Suprapubic skin (tissue), 4 donors: ENCODE measurements at regions not wholly inside any gene's neighbourhood (a gene's known extent, or its start where the extent isn't known, plus 50 kb on each side); places are given as distances from the start of the nearest gene placed in this dataset.
"Not testable (repeated sequence)": the region's sequence is repeated elsewhere in the genome, so short reads cannot be mapped to it uniquely, and the experiment has no call there.

Experiments used
- DNase-seq, 2 donors: peaks; one replicate each; pipeline ENCODE4 v3.0.0-alpha.2; 2019; ENCODE audit warnings: low spot score in 2 of 2
- H3K27ac ChIP-seq: fragments of 200-600 bp; sonication (generic); one replicate; pipeline ENCODE4 v1.5.1; 2019
- H3K27me3 ChIP-seq: fragments of 200-600 bp; sonication (generic); one replicate; pipeline ENCODE4 v1.5.1; 2019
- H3K36me3 ChIP-seq: fragments of 200-600 bp; sonication (generic); one replicate; pipeline ENCODE4 v1.5.1; 2019
- H3K4me1 ChIP-seq: fragments of 200-600 bp; sonication (generic); one replicate; pipeline ENCODE4 v1.5.1; 2019
- H3K4me3 ChIP-seq: fragments of 200-600 bp; sonication (generic); one replicate; pipeline ENCODE4 v1.5.1; 2019; ENCODE audit warnings: mild to moderate bottlenecking
- H3K9me3 ChIP-seq: fragments of 200-600 bp; sonication (generic); one replicate; pipeline ENCODE4 v1.5.1; 2019
- CTCF ChIP-seq, 2 donors: fragments of 200-600 bp in 1 of 2; fragments of 450-650 bp in 1 of 2; sonication (generic) in 1 of 2; IDR thresholded peaks; one replicate each; pipeline ENCODE4 v1.5.1; 2016 to 2019; ENCODE audit warnings: antibody characterized with exemption in 2 of 2, mild to moderate bottlenecking in 1 of 2, moderate library complexity in 1 of 2
- EP300 ChIP-seq: sonication (generic); formaldehyde crosslinking; IDR thresholded peaks from one replicate; pipeline ENCODE4 v1.6.1; 2017; ENCODE audit warnings: antibody characterized with exemption
- POLR2A ChIP-seq, 2 donors: fragments of 450-650 bp; IDR thresholded peaks; one replicate each; pipeline ENCODE4 v1.6.1; 2017; ENCODE audit warnings: antibody characterized with exemption in 2 of 2, mild to moderate bottlenecking in 2 of 2, moderate library complexity in 2 of 2
- POLR2AphosphoS5 ChIP-seq, 3 donors: sonication (generic); formaldehyde crosslinking; IDR thresholded peaks; one replicate each; pipeline ENCODE4 v1.6.1; 2017; ENCODE audit warnings: antibody characterized with exemption in 3 of 3
- WGBS: methylation state at CpG from one replicate; pipeline ENCODE4 v1.1.5; 2018; 5-methylcytosine and 5-hydroxymethylcytosine counted together

GRCh38 chr11:106551744-106552673, 466.3 kb downstream of the GUCY1A2 start:
- no peaks in the 10 kb centered on the region for H3K36me3 ChIP-seq
- WGBS = 96% methylated on average over 3 of the region's 13 CpGs
- no peak overlapping the region for H3K4me3 ChIP-seq
- no peak overlapping the region for H3K27ac ChIP-seq
- DNase-seq = no peak
- H3K4me1 ChIP-seq = no peaks in the 10 kb centered on the region
- H3K9me3 ChIP-seq = no peaks in the 10 kb centered on the region
- no peak for TF ChIP-seq EP300
- no peaks in the 10 kb centered on the region for H3K27me3 ChIP-seq

- H3K4me3 ChIP-seq = no peak overlapping the region
- no peaks in the 10 kb centered on the region for H3K9me3 ChIP-seq
- TF ChIP-seq CTCF (IDR thresholded peaks at IDR 0.05) (no peak), POLR2A (IDR thresholded peaks at IDR 0.05) (no peak), EP300 (no peak), POLR2AphosphoS5 (IDR thresholded peaks at IDR 0.05) (no peak)
- no peak overlapping the region for H3K27ac ChIP-seq
- H3K4me1 ChIP-seq = no peaks in the 10 kb centered on the region
- WGBS = 91% methylated on average over 6 of the region's 6 CpGs
- H3K27me3 ChIP-seq = no peaks in the 10 kb centered on the region
- no peaks in the 10 kb centered on the region for H3K36me3 ChIP-seq
- DNase-seq = no peak
Measured at GRCh38 chr11:106552694-106553203, 465.5 kb downstream of the GUCY1A2 start.

- Histone ChIP-seq H3K4me3 (no peak overlapping the region), H3K4me1 (no peaks in the 10 kb centered on the region), H3K9me3 (no peaks in the 10 kb centered on the region), H3K27ac (no peak overlapping the region), H3K36me3 (no peaks in the 10 kb centered on the region), H3K27me3 (no peaks in the 10 kb centered on the region)
- WGBS = 92% methylated on average over 2 of the region's 6 CpGs
- no peak for TF ChIP-seq POLR2AphosphoS5 (IDR thresholded peaks at IDR 0.05)
- no peak for TF ChIP-seq POLR2A (IDR thresholded peaks at IDR 0.05)
- no peak for TF ChIP-seq CTCF (IDR thresholded peaks at IDR 0.05)
- DNase-seq = peak in 1 of 2 donors; percentile 55
Measured at GRCh38 chr11:106553304-106553703, 465.0 kb downstream of the GUCY1A2 start.

- not testable (repeated sequence) for H3K4me3 ChIP-seq, H3K27ac ChIP-seq, H3K4me1 ChIP-seq, H3K27me3 ChIP-seq, H3K36me3 ChIP-seq, H3K9me3 ChIP-seq, DNase-seq
- 87% methylated on average over 13 of the region's 13 CpGs for WGBS
Measured at GRCh38 chr11:106555566-106556250, 462.6 kb downstream of the GUCY1A2 start.

GRCh38 chr11:106565326-106565725, 452.9 kb downstream of the GUCY1A2 start:
- TF ChIP-seq EP300 = no peak
- no peak for TF ChIP-seq POLR2AphosphoS5 (IDR thresholded peaks at IDR 0.05)
- no peak for TF ChIP-seq POLR2A (IDR thresholded peaks at IDR 0.05)
- no peak for TF ChIP-seq CTCF (IDR thresholded peaks at IDR 0.05)
- no peaks in the 10 kb centered on the region for H3K4me1 ChIP-seq
- no peaks in the 10 kb centered on the region for H3K36me3 ChIP-seq
- WGBS = 87% methylated on average over 2 of the region's 2 CpGs
- no peaks in the 10 kb centered on the region for H3K9me3 ChIP-seq
- no peak for DNase-seq
- H3K27me3 ChIP-seq = no peaks in the 10 kb centered on the region
- no peak overlapping the region for H3K4me3 ChIP-seq
- no peak overlapping the region for H3K27ac ChIP-seq

- WGBS = 49% methylated on average over 3 of the region's 3 CpGs
- no peak for DNase-seq
- Histone ChIP-seq H3K27me3 (no peaks in the 10 kb centered on the region), H3K27ac (no peak overlapping the region), H3K9me3 (peaks cover 5% of the 10 kb centered on the region), H3K4me1 (no peaks in the 10 kb centered on the region), H3K36me3 (no peaks in the 10 kb centered on the region), H3K4me3 (no peak overlapping the region)
- TF ChIP-seq POLR2A (IDR thresholded peaks at IDR 0.05) (no peak), EP300 (no peak), CTCF (IDR thresholded peaks at IDR 0.05) (no peak), POLR2AphosphoS5 (IDR thresholded peaks at IDR 0.05) (no peak)
Measured at GRCh38 chr11:106568632-106569031, 449.6 kb downstream of the GUCY1A2 start.

GRCh38 chr11:106577384-106577783, 440.9 kb downstream of the GUCY1A2 start:
- peaks cover 11% of the 10 kb centered on the region for H3K9me3 ChIP-seq
- not testable (repeated sequence) for H3K27ac ChIP-seq, H3K36me3 ChIP-seq, H3K4me1 ChIP-seq, DNase-seq, H3K27me3 ChIP-seq, H3K4me3 ChIP-seq
- WGBS = 88% methylated on average over 5 of the region's 5 CpGs
